A172 (cell line): ENCODE measurements at regions not wholly inside any gene's neighbourhood (a gene's known extent, or its start where the extent isn't known, plus 50 kb on each side); places are given as distances from the start of the nearest gene placed in this dataset.
"Not testable (repeated sequence)": the region's sequence is repeated elsewhere in the genome, so short reads cannot be mapped to it uniquely, and the experiment has no call there.

Source experiments
- DNase-seq: peaks from one replicate; pipeline ENCODE4 v3.0.0-alpha.2; 2015; ENCODE audit warnings: low spot score

GRCh38 chr16:87028481-87029320, 288.5 kb downstream of the C16orf95 start:
- DNase-seq = no peak

GRCh38 chr16:87032554-87032953, 284.6 kb downstream of the C16orf95 start:
- DNase-seq = no peak

- DNase-seq = no peak
Observed at GRCh38 chr16:87033021-87033471, 284.1 kb downstream of the C16orf95 start.

- DNase-seq = no peak
Observed at GRCh38 chr16:87033541-87034300, 283.5 kb downstream of the C16orf95 start.

GRCh38 chr16:87034317-87034716, 282.9 kb downstream of the C16orf95 start:
- DNase-seq = no peak

- no peak for DNase-seq
Observed at GRCh38 chr16:87035053-87035452, 282.1 kb downstream of the C16orf95 start.

GRCh38 chr16:87037012-87037411, 280.2 kb downstream of the C16orf95 start:
- no peak for DNase-seq

- DNase-seq = not testable (repeated sequence)
Observed at GRCh38 chr16:87038528-87038927, 278.7 kb downstream of the C16orf95 start.

GRCh38 chr16:87040169-87041117, 276.7 kb downstream of the C16orf95 start:
- no peak for DNase-seq

GRCh38 chr16:87041286-87041685, 275.9 kb downstream of the C16orf95 start:
- no peak for DNase-seq

GRCh38 chr16:87042551-87043230, 274.5 kb downstream of the C16orf95 start:
- DNase-seq = no peak

- no peak for DNase-seq
Observed at GRCh38 chr16:87043231-87044031, 273.8 kb downstream of the C16orf95 start.

GRCh38 chr16:87044032-87044382, 273.2 kb downstream of the C16orf95 start:
- DNase-seq = peak; percentile 60

- no peak for DNase-seq
Observed at GRCh38 chr16:87044829-87045228, 272.4 kb downstream of the C16orf95 start.

- no peak for DNase-seq
Observed at GRCh38 chr16:87045466-87046216, 271.6 kb downstream of the C16orf95 start.

- no peak for DNase-seq
Observed at GRCh38 chr16:87046235-87046634, 271.0 kb downstream of the C16orf95 start.

- peak; percentile 20 for DNase-seq
Observed at GRCh38 chr16:87047221-87048037, 269.8 kb downstream of the C16orf95 start.

- no peak for DNase-seq
Observed at GRCh38 chr16:87048038-87048729, 269.0 kb downstream of the C16orf95 start.
